GM18499 (cell line): ENCODE measurements at regions not wholly inside any gene's neighbourhood (a gene's known extent, or its start where the extent isn't known, plus 50 kb on each side); places are given as distances from the start of the nearest gene placed in this dataset.
"Not testable (repeated sequence)": the region's sequence is repeated elsewhere in the genome, so short reads cannot be mapped to it uniquely, and the experiment has no call there.

Experiments
- ATAC-seq: cut with Tn5 transposase; IDR thresholded peaks from one replicate; pipeline ENCODE4 v1.9.1; 2021; ENCODE audit warnings: moderate number of reproducible peaks; ENCODE audit not compliant: insufficient read depth, unreplicated experiment

DNA sequence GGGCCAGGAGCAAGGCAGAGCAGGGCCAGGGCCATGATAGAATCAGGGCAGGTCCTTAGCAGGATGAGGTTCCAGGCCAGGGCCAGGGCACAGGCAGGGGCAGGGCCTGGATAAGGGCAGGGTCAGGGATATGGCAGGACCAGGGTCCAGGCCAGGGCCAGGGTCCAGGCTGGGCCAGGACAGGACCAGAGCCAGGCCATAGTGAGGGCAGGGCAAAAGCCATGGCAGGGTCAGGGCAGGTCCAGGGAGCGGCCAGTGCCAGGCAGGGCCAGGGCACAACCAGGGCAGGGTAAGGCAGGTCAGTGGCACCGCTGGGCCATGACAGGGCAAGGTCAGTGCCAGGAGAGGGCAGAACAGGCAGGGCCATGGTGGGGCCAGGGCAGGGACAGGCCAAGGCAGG, 152.2 kb downstream of the LIPI start:
- ATAC-seq, result no peak

DNA sequence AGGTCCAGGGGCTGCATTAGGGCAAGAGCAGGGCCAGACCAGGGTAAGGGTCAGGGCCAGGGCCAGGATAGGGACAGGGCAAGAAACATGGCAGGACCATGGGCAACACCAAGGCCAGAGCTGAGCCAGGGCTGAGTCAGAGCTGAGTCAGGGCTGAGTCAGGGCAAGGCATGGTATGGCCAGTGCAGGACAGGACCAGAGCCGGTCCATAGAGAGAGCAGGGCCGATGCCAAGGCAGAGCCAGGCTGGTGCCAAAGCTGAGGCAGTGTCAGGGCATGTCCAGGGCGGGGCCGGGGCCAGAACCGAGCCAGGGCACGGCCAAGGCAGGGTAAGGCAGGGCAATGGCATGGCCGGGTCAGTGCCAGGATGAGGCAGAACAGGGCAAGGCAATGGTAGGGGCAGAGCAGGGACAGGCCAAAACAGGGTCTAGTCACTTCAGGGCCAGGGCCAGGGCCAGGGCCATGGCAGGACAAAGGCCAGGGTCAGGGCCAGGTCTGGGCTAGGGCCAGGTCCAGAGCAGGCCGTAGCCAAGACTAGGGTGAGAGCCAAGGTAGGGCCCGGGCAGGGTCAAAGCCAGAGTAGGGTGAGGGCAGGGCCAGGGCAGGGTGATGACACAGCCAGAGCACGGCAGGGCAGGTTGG, 152.8 kb downstream of the LIPI start:
- not testable (repeated sequence) for ATAC-seq

DNA sequence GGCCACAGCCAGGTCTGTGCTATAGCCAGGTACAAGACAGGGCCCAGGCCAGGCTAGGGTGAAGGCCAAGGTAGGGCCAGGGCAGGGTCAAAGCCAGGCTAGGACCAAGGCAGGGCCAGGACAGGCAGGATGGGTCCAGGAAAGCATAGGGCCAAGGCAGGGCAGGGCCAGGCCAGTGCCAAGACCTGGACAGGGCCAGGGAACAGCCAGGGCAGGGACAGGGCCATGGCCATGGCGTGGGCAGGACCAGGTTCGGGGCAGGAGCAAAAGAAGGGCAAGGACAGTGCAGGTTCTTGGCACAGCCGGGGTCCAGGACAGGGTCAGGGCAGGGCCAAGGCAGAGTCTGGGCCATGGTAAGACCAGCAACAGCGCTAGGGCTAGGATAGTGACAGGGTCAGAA, 153.4 kb downstream of the LIPI start:
- ATAC-seq, result no peak

DNA sequence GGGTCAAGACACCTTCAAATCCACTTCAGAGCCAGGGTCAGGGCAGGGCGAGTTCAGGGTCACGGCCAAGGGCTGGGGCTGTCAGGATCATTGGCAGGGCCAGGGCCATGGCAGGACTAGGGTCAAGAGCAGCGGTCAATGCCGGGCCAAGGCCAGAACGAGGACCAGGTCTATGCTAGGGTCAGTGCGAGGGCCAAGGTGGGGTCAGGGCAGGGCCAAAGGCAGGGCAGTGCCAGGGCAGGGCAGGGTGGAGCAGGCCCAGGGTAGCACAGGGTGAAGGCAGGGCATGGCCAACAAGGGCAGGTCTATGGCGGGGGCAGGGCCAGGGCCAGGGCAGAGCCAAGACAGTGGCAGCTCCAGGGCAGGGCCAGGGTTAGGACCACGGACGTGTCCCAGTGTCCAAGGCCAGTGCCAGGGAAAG, 154.0 kb downstream of the LIPI start:
- ATAC-seq, result no peak

DNA sequence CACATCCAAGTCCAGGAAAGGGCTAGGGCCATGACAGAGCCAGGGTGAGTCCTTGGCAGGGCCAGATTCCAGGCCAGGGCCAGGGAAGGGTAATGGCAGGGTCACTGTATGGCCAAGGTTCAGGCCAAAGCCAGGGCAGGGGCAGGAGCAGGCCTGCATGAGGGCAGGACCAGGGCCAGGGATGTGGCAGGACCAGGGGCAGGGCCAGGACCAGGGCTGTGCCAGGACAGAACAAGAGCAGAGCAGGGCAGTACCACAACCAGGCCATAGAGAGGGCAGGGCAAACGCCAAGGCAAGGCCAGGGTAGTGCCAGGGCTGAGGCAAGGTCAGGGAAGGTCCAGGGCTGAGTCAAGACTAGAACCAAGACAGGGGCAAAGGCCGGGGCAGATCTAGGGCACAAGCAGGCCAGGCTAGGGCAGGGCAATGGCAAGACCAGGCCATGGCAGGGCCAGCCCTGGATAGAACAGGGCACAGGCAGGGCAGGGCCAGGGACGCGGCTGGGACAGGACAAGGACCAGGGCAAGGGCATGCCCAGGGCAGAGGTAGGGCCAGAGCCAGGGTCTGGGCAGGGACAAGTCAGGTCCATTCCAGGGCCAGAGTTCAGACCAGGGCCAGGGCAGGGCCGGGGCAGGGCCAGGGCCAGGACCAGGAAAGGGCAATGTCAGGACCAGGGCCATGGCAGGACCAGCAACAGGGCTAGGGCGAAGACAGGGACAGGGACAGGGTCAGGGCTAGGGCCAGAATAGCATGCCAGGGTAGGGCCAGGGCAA, 154.8 kb downstream of the LIPI start:
- ATAC-seq, result not testable (repeated sequence)

DNA sequence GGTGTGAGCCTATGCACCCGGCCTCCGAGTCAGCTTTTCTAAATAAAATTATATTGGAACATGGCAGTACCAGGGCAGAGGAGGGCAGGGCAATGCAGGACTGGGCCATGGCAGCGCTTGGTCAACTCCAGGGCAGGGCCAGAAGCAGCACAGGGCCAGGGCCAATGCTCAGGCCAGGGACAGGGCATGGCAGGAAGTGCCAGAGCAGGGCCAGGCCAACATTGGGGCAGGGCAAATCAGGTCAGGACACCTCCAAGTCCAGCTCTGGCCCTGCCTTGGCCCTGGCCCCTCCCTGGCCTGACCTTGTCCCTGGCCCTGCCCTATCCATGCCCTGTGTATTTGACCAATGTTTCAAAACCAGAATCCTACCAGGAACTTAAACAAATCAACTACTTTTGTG, 156.1 kb downstream of the LIPI start:
- no peak for ATAC-seq

DNA sequence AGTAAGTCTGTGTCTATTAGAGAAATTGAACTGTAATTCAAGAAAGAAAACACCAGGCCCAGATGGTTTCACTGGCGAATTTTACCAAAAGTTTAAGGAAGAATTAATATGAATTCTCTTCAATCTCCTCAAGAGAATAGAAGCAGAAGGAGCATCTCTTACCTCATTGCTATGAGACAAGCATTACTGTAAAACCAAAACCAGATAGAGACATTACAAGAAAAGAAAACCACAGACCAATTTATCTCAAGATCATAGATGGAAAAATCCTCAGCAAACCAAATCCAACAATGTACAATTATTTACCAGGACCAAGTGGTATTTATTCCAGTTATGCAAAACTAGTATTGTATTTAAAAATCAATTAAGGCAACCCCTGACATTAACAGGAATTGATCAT, 160.6 kb downstream of the LIPI start:
- ATAC-seq, result no peak

DNA sequence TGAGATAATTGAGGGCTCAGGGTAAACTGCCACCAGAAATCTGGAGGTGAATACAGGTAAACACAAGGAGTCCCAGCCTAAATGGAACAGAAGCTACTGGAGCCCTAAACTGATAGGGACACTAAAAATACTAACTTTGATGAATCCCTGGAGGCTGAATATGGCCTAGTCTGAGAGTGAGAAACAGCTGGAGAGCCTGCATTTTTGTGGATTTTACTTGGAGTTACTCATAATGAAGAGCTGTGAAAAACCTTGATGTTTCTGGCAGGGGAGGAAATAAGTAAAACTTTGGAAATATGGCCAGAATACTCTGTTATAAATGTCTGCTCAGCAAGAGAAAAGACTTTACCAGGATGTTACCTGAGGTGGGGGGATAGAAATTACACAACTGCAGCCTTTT, 164.4 kb downstream of the LIPI start:
- no peak for ATAC-seq

DNA sequence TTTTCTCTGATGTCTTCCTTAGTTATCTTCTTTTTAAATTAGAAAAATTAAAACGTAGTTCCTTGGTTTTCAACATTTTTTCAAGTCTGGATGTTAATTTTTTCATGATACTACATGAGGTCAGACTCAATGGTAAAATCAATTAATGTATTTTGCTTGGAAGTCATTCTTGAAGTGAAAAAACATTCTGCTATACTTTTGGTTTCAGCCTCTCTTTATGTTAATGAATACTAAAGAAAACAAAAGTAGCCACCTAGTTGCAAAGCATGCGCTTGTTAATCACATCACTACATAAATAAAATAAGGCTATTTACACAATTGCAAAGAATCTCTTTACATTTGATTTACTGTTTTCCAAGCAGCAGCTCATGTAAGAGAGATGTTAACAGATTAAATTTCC, 170.4 kb downstream of the LIPI start:
- no peak for ATAC-seq

DNA sequence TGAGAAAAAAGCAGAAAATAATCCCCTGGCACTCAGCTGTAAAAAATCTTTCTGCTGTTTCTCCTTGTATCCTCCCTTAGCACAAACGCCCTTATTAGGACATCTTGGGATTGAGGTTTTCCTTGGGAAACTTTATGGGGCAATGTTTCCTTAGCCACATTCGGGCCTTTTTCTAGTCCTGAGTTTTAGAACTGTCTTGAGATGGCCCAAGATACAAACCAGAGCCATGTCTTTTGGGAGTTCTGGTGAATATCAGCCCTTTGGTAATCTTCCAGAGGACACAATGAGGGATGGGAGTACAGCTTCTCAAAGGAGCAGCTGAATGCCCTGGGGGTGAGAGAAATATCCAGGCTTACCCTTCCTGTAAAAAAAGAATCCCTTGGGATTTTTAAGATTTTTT, 182.1 kb downstream of the LIPI start:
- ATAC-seq, result not testable (repeated sequence)

DNA sequence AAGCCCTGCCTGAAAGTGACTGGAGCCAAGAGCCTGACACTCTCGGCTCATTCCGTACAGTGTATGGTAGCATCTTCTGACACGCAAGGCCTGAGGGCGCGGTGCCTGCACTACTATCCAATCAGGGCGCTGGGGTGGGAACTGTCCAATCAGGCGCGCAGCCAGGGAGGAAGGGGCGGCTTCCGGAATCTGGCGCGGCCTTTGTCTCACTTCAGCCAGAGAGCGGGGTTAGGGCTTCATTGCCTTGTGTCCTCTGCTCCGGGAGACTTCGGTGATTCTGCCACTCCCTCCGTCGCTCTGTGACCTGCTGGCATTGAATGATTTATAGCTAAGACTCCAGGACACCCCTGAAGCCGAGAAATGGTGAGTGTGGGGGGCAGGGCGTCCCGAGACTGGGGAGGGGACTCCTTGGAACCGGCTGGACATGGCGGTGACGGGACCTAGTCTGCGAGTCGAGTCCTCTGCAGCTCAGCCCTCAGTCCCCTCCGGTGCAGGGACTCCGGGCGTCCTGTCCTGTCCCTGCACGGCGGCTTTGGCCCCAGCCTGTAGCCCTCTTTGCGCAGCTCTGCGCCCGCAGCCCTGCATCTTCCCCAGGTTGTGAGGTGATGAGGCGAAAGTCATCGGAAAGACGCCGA, 183.4 kb downstream of the LIPI start:
- ATAC-seq, result peak; percentile 100

DNA sequence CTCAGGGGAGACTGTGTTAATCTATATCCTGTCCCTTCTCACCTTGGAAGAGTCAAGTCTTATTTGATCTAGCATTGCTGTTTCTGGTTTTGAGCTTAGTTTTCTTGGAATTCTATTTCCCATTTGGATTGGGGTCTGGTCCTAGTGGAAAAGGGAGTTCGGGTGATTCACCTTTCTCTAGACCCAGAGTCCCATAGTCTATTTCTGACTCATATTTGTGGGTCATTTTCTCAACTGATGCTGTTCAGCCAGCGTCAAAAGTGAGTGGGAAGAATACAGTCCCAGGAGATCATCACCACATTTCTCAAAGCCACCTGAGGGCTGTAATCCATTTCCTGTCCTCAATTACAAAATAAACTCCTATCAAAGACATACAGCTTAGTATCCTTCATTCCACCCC, 190.6 kb downstream of the LIPI start:
- ATAC-seq, result not testable (repeated sequence)

DNA sequence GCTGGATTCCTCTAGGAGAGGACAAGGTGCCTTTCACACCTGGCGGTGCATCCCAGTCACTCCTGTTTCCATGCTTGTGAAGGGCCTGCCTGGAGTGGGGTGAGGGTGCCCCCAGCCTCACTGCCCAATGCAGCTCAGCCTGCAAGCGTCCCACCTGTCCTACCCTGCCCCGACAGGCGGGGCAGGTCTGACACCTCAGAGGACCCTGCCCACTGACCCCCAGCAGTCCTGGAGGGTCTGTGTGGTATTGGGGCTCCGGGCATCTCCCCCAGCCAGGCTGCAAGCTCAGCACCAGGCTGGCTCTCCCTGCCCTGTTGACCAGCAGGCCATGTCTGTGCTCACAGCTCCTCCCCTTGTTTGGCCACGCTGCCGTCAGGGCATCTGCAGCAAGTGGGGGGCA, 194.9 kb downstream of the LIPI start:
- ATAC-seq, result not testable (repeated sequence)

DNA sequence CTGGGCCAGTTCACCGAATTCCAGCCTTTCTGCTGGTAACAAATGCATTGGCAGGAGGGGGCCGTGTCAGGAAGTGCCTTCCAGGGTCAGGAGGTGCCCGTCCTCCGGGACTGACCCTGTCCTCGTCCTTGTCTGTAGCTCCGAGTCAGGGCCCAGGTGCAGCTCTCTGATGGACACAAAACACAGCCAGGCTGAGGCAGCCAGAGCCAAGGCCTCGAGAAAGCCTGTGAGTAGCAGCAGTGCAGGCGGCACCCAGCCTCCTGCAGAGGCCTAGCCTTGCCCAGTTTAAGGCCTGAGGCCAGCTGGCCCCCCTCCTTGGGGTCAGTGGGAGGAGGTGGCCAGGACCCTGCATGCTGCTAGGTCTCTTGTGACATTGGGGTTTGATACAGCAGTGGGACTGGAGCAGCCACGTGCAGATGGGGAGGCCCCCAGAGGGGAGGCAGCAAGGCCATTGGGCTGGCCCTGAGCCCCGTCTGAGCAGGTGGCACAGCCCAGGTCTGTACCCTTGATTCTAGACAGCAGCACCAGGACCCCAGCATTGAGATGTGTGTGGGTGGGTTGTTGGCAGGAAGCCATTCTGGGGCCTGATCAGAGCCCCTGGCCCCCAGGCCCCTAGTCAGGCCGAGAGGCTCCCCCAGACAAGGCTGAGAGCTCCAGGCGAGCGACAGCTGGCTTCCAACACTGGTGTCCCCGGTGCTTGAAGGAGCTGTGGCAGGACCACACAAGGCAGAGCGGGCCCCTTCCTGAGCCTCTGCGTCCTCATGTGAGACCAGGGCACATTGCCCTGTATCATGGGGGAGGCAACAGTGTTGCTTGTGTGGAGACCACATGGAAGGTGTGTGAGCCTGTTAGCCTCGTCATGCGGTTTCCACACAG, 196.9 kb downstream of the LIPI start:
- ATAC-seq, result not testable (repeated sequence)

DNA sequence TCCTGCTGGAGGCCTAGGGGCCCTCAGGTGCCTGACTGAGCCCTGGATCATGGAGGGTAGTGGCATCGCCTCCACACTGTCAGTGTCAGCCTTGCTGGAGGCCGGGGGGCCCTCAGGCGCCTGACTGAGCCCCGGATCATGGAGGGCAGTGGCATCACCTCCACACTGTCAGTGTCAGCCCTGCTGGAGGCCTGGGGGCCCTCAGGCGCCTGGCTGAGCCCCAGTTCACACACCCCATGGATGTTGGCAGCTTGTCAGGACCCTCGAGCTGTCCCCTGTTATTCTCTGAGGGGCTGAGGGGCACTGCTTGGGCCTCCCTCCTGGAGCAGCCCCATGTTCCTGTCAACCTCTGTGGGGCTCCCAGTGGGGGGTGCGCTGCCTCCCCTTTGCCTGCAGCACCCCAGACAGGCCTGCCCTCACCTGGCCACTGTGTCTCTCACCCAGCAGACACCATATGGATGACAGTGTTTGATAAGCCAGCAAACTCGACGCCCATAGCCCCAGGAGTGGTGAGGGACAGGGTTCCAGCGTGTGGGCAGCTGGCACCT, 197.6 kb downstream of the LIPI start:
- ATAC-seq, result no peak

DNA sequence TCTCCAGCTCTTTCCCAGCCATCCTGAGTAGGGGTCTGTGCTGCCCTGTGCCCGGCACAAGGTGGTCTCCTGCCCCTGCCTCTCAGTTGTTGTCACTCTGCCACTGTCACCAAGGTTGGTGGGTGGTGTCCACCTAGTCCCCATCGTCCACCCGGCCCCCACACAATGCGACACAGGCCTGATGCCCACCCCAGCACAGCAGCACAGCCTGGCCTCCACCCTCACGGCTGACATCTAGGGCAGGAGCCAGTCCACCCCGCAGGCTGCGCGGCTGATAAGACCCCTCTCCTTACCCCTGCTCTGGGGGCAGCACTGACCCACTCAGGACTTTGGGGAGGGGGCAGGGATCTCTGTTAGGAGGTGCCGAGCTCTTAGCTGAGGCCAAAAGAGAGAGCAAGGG, 198.3 kb downstream of the LIPI start:
- no peak for ATAC-seq

DNA sequence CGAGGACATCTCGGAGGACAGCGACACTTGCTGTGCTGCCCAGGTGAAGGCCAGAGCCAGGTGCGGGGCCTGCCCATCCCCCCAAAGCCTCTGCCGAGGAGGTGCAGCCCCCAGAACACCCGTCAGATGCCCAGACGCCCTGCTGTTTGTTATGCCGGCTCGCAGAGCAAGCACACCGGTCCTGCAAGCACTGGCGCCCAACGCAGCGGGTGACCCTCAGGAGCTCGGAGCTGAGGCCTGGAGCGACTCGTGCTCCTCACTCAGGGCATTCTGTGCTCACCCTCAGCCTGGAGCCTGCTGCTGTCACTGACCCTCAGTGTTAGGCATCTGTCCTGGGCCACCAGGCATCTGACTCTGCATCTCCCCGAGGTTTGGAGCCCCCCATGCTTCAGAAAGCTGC, 199.0 kb downstream of the LIPI start:
- ATAC-seq, result not testable (repeated sequence)

DNA sequence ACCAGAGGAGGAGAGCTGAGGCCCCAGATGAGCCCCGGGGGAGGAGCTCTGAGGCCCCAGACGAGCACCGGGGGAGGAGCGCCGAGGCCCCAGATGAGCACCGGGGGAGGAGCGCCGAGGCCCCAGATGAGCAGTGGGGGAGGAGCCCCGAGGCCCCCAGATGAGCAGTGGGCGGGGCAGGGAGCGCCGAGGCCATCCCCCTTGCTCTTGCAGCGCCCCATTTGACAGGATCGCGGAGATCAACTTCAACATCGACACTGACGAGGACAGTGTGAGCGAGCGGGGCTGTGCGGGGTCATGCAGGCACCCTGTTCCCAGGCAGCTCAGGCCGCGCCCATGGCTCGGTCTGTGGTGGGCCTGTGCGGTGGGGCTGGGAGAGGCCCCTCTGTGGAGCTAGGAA, 199.6 kb downstream of the LIPI start:
- ATAC-seq, result not testable (repeated sequence)

DNA sequence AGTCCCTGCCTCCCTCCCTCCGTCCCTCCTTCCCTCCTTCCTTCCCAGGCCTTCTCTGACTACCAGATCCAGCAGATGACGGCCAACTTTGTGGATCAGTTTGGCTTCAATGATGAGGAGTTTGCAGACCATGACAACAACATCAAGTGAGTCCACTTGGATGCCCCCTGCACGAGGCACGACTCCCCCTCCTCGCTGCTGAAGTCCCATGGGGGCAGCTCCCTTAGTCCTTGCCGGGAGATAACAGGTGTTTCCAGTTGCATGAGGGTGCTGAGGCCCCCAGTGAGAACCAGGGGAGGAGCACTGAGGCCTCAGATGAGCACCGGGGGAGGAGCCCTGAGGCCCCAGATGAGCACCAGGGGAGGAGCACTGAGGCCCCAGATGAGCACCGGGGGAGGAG, 200.0 kb downstream of the LIPI start:
- no peak for ATAC-seq

DNA sequence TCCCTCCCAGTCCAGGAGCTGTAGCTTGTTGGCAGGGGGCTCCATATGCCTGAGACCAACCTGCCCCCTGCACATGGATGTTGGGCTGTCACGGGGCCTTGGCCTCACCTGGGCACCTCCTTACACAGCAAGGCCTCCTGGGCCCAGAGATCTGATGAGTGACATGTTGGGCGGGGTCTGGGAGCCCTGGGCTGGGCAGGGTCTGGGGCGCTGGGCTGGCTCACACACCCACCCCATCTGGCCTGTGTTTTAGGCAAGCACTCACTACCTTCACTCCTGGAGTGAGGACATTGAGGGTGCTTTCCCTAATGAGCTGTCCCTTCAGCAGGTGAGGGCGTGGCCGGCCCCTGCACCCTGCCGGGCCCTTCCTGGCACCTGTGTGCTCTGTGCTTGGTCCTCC, 200.8 kb downstream of the LIPI start:
- not testable (repeated sequence) for ATAC-seq
